GM18868 (cell line): ENCODE measurements at regions not wholly inside any gene's neighbourhood (a gene's known extent, or its start where the extent isn't known, plus 50 kb on each side); places are given as distances from the start of the nearest gene placed in this dataset.

Source experiments
- ATAC-seq: cut with Tn5 transposase; IDR thresholded peaks from one replicate; pipeline ENCODE4 v1.9.1; 2021; ENCODE audit warnings: mild to moderate bottlenecking, moderate library complexity; ENCODE audit not compliant: unreplicated experiment

DNA sequence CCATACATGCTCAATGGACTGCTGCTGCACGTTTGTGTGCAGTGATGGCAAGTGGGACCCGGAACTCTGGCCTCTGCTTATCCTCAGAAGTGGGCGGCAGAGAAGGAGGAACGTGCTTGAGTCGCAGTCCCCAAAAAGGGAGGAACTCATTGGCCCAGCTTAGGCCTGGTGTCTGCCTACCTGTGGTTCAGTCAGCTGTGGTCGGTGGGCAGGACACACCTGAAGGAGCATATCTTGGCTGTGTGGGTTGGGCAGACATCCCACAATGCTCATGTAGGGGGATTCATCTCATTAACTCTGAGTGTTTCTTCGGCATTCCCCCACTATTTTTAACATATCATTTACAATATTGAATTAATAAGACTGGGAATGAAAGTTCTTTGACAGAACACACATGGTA lies 122.9 kb upstream of the IL12B start:
- peak; percentile 21 for ATAC-seq

GRCh38 chr5:159456261-159456660 lies 126.0 kb upstream of the IL12B start:
- peak; percentile 6 for ATAC-seq

DNA sequence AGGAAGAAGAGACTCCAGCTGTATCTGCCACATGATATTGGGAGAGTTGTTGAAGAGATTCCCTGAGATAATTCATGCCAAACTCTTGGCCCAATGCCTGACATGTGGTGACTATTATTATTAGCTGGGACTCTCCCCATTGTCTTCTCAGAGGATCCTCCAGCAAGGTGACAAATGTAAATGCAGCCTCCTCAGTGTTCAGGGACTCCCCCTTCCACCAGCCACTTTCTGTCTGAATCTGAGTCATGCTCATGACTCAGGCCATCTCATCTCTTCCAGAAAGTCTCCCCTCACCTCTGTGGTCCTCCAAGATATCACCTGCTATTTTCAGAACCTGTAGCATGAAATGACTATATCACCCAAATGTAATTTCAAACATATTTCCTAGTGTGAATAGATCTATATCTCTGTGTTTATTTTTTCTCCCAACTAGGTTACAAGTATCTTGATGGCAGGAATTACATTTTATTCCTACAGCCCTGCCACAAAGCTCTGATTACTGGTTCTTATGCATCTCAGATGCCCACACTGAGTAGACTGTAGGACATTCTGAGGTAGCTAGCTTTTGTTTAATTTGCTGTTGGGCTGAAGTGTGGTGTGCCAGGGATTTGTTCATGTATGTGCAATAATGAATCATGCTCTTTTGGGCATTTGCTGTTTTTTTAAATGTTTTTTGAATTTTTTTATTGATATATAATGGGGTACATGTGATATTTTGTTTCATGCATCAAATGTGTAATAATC lies 126.6 kb upstream of the IL12B start:
- ATAC-seq = peak; percentile 79

DNA sequence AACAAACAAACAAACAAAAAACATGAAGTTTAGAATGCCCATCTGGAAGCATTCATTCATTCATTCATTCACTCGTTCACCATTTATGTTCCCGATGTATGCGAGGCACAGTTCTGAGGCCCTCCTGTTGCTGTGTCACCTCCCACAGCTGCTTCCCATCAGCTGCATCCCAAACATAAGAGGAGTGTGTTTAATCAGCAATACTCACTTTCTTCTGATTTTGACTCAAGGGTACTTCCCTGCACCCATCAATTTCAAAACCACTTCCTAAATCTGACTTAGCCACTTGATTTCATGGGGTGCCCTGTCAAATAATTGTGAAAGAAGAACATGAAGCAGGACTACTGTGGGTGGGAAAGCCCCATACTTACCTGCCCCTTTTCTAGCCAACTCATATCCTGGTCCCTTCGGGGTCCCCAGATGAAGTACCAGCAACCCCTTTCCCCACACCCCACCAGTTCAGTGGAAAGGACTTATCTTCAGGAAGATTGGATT lies 128.0 kb upstream of the IL12B start:
- ATAC-seq = peak; percentile 44

DNA sequence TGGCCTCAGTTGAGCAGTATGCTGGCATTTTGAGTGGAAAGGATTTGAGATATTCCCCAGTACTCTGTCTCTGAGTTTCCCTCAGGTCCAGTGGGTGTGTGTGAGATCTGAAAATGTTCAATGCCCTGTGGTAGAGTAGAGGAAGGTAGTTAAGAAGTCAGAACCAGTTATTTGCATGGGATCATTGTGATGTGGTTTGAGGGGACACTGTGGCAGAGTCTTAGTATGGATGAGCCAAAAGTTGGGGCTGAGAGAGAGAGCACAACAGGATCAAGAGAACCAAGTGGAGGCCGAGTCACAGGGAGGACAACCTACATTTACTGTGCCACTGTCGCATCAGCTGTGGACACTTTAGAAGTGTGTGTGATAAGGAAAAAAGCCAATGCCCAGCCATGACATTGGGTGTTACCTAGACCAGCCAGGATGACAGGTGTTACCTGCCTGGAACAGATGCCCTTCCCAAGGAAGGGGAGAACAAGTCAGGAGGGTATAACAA lies 128.9 kb upstream of the IL12B start:
- ATAC-seq = no peak

- ATAC-seq = peak; percentile 25
Observed at GRCh38 chr5:159459951-159460538, 129.8 kb upstream of the IL12B start.

DNA sequence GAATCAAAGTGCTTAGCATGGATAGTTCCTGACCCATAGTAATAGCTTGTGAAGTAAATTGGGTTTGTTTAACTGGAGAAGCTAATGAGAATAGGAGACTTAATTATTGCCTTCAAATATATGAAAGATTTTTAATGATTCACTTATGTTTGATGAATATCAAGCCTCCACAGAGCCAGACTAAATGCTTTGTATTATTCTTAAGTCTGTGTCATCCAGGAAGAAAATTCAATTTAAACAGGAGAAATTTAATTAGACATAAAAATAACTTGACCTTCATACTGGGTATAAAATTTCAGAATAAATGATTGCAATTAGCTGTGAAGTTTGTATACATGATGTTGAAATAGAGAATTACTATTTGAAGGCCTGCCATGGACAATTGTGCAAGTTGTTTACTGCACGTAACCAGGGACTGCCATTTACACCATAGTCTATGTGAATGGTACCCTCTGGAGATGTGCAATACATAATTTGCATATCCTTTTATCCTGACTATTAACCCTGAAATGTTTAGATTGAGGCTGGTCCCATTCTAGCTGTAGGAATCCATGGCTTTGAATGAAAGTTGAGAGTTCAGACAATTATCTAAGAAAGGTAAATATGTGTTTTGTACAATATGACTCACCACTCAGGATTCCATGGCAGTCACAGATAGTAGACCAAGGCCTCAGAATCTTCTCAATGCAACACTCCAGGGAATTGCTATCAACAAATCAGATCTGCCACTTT lies 133.5 kb upstream of the IL12B start:
- no peak for ATAC-seq

DNA sequence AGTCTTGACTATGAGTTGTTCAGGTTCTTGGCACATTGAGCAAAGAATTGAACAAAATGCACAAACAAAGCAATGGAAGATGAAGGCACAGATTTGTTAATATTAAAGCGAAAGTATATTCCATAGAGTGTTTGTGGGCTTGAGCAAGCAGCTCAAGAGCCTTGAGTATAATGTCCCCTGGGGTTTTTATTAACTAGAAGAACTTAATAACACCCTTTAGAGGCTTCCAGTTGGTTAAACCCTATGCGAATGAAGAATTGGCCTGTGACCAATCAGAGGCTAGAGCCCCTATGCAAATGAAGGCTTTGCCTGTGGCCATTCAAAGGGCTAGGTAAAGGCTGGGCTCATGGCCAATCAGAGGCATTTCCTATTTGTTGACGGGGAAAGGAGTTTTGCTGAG lies 135.3 kb upstream of the IL12B start:
- no peak for ATAC-seq

GRCh38 chr5:159467666-159468065 lies 137.4 kb upstream of the IL12B start:
- ATAC-seq = no peak

DNA sequence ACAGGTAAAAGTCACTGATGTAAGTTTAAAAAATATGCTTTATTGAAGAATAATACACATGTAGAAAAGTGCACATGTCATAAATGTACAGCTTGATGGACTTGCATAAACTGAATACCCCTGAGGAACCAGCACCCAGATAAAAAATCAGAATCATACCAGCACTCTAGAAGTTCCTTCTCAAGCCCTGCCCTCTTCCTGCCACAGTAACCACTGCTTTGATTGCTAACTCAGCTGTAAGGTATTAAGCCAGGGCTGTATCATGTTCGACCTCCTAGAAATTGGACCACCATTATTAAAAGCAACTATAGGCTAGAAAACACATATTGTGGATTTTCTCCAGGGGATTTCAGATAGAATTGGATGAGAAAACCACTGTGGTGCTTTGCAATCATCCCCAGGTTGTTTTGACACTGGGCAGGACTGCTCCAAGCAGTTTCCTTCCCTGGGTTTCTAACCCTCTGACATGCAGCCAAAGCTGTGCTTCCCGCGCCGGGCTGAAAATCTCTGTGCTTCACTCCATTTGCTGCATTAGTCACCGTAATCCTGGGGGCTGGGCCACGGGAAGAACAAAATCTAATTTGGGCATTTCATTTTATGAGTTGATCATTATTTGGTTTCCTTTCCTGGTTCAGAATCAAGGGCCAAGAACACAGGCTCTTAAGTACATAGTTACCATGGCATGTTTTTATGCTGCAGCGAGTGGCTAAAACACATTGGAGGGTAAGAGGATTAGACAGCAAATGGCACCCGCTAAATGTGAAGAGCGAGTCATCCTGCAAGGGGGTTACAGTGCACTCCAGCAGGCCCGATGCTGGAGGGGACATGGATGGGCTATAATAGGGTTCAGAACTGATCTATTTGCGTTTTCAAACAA lies 139.4 kb upstream of the IL12B start:
- ATAC-seq = peak; percentile 93

DNA sequence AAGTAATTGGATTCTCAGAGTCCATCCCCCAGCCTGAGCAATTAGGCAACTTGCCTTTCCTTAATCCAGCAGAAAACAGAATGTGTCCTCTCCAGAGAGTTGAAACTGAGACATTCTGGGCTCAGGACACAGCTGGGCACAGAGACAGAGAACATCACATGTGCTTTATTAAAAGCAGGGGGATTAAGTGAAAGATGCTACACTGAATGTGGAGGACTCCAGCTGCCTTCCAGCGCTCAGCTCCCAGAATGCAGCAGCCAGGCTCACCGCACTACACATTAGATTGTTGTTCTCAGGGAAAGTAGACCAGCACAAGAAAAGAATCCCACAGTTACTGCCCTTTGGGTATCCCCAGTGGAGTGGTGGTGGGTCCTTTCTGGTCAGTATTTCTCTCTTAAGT lies 141.6 kb upstream of the IL12B start:
- ATAC-seq = no peak

GRCh38 chr5:159475026-159475425 lies 144.7 kb upstream of the IL12B start:
- no peak for ATAC-seq

GRCh38 chr5:159478950-159479349 lies 148.7 kb upstream of the IL12B start:
- no peak for ATAC-seq

DNA sequence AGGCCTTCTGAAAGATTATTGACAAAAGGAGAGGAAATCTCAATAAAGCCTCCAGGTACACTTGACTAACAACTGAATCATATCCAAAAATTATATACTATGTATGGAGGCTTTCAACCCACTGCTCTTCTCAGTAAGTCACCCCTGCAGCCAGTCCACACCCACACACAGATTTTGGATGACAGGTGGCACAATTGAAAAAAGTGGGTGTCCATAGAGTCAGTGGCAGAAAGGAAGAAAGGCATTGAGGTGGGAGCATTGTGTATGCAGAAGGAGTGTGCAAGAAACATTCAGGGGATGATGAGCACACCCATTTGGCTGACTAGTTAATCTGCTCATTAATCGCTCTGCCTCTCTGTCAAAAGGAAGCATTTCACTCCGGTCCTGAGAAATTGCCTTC lies 150.6 kb upstream of the IL12B start:
- no peak for ATAC-seq

DNA sequence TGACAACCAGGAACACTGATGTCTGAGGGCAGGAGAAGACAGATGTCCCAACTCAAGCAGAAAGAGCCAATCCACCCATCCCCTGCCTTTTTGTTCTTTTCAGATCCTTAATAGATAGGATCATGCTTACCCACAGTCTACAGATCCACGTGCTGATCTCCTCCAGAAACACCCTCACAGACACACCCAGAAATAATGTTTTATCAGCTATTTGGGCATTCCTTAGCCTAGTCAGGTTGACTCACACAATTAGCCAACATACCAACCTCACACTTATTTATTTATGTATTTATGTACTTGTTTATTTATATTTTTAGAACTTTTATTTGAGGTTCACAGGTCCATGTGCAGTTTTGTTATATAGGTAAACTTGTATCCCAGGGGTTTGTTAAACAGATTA lies 151.5 kb upstream of the IL12B start:
- no peak for ATAC-seq

DNA sequence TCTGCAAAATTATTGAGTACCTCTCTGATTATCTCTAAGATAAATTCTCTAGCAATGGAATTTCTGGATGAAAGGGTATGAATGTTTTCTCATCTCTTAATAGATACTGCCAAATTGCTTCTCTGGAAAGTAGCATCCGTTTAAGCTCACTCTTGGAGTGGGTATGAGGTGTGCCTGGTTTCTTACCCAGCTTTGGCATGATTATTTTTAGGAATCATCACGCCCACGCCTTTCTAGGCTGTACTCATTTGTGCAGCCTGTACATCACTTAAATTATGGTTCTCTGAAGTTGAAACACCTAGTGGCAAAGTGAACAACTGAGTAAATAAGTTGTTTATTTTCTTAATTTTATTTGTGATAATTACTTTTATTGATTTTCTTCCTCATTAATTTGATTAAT lies 156.5 kb upstream of the IL12B start:
- no peak for ATAC-seq

DNA sequence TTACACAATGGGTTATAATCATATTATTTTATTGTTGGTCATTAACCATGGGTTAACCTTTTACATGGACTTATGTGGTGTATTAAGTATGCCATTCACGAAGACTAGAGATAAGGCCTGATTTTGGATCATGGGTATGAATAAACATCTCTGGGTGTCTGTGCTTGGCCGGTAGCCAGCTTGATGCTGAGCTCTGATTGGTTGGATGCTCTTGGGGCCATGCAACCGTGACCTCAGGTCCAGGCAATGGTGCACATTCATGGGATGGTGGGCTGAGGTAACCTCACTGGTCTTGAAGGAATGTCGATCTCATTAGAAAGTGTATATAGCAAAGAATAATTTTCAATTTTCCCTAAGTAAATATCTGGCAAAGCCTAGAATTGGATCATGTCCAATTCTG lies 158.2 kb upstream of the IL12B start:
- no peak for ATAC-seq

- no peak for ATAC-seq
Observed at GRCh38 chr5:159489779-159490178, 159.5 kb upstream of the IL12B start.

- no peak for ATAC-seq
Observed at GRCh38 chr5:159490507-159490906, 160.2 kb upstream of the IL12B start.

GRCh38 chr5:159493696-159494095 lies 163.4 kb upstream of the IL12B start:
- ATAC-seq = no peak

- ATAC-seq = peak; percentile 53
Observed at GRCh38 chr5:159496773-159497172, 166.5 kb upstream of the IL12B start.
